ENCODE measurements at regions not wholly inside any gene's neighbourhood (a gene's known extent, or its start where the extent isn't known, plus 50 kb on each side); places are given as distances from the start of the nearest gene placed in this dataset.

GRCh38 chr3:174767406-174767805 lies 91.7 kb upstream of the NAALADL2 start:
- 70% methylated on average over 5 of the region's 5 CpGs for WGBS (ENCODE audit: insufficient coverage, low coverage, low lambda C conversion rate, missing lambda C conversion rate)
- DNase-seq, result no peak

GRCh38 chr3:174767853-174768382 lies 91.2 kb upstream of the NAALADL2 start:
- no peak for TF ChIP-seq POLR2A (IDR thresholded peaks at IDR 0.05)
- no peak for TF ChIP-seq CTCF (IDR thresholded peaks at IDR 0.05)
- no peak for DNase-seq
- ATAC-seq, result no peak
- no peaks in the 10 kb centered on the region for H3K27me3 ChIP-seq
- H3K4me1 ChIP-seq, result no peaks in the 10 kb centered on the region
- H3K27ac ChIP-seq, result no peak overlapping the region
- 49% methylated on average over 5 of the region's 5 CpGs for WGBS (ENCODE audit: insufficient coverage, low coverage, low lambda C conversion rate, missing lambda C conversion rate)
- intact Hi-C loops (cut with DNase I), result no loop called here
- H3K9me3 ChIP-seq, result no peaks in the 10 kb centered on the region
- H3K36me3 ChIP-seq, result no peaks in the 10 kb centered on the region
- H3K4me3 ChIP-seq, result no peak overlapping the region

More at GRCh38 chr3:174767406-174767805, 91.7 kb upstream of the NAALADL2 start:
- Histone ChIP-seq H3K27me3 (no peaks in the 10 kb centered on the region), H3K4me3 (no peak overlapping the region), H3K27ac (no peak overlapping the region), H3K4me1 (no peaks in the 10 kb centered on the region), H3K36me3 (no peaks in the 10 kb centered on the region), H3K9me3 (no peaks in the 10 kb centered on the region)
- ATAC-seq, result no peak
- intact Hi-C loops (cut with DNase I), result no loop called here
- no peak for TF ChIP-seq CTCF (IDR thresholded peaks at IDR 0.05)
- TF ChIP-seq POLR2A (IDR thresholded peaks at IDR 0.05), result no peak

GRCh38 chr3:174769171-174769570 lies 90.0 kb upstream of the NAALADL2 start:
- Histone ChIP-seq H3K4me1 (no peaks in the 10 kb centered on the region), H3K27me3 (no peaks in the 10 kb centered on the region), H3K9me3 (no peaks in the 10 kb centered on the region), H3K4me3 (no peak overlapping the region), H3K36me3 (no peaks in the 10 kb centered on the region), H3K27ac (no peak overlapping the region)
- intact Hi-C loops (cut with DNase I), result no loop called here
- ATAC-seq (no peak), DNase-seq (no peak)
- 64% methylated on average over 1 of the region's 2 CpGs for WGBS (ENCODE audit: insufficient coverage, low coverage, low lambda C conversion rate, missing lambda C conversion rate)
- TF ChIP-seq CTCF (IDR thresholded peaks at IDR 0.05), result no peak
- TF ChIP-seq POLR2A (IDR thresholded peaks at IDR 0.05), result no peak

GRCh38 chr3:174775603-174776002 lies 83.5 kb upstream of the NAALADL2 start:
- H3K27me3 ChIP-seq, result no peaks in the 10 kb centered on the region
- intact Hi-C loops (cut with DNase I), result no loop called here
- TF ChIP-seq CTCF (IDR thresholded peaks at IDR 0.05) (no peak), POLR2A (IDR thresholded peaks at IDR 0.05) (no peak)
- no peaks in the 10 kb centered on the region for H3K4me1 ChIP-seq
- no peaks in the 10 kb centered on the region for H3K36me3 ChIP-seq
- H3K27ac ChIP-seq, result no peak overlapping the region
- H3K4me3 ChIP-seq, result no peak overlapping the region
- ATAC-seq, result peak in 1 of 4 donors; percentile 72
- 40% methylated on average over 3 of the region's 3 CpGs for WGBS (ENCODE audit: insufficient coverage, low coverage, low lambda C conversion rate, missing lambda C conversion rate)
- no peaks in the 10 kb centered on the region for H3K9me3 ChIP-seq
- DNase-seq, result no peak

GRCh38 chr3:174776123-174776522 lies 83.0 kb upstream of the NAALADL2 start:
- Histone ChIP-seq H3K36me3 (no peaks in the 10 kb centered on the region), H3K9me3 (no peaks in the 10 kb centered on the region), H3K4me1 (no peaks in the 10 kb centered on the region), H3K27me3 (no peaks in the 10 kb centered on the region), H3K27ac (no peak overlapping the region), H3K4me3 (no peak overlapping the region)
- no peak for TF ChIP-seq POLR2A (IDR thresholded peaks at IDR 0.05)
- no peak for TF ChIP-seq CTCF (IDR thresholded peaks at IDR 0.05)
- WGBS (ENCODE audit: insufficient coverage, low coverage, low lambda C conversion rate, missing lambda C conversion rate), result 81% methylated on average over 3 of the region's 4 CpGs
- no peak for DNase-seq
- no peak for ATAC-seq
- intact Hi-C loops (cut with DNase I), result no loop called here

All from right lobe of liver (tissue), 6 donors.